GM18519 (cell line): ENCODE measurements at regions not wholly inside any gene's neighbourhood (a gene's known extent, or its start where the extent isn't known, plus 50 kb on each side); places are given as distances from the start of the nearest gene placed in this dataset.
"Not testable (repeated sequence)": the region's sequence is repeated elsewhere in the genome, so short reads cannot be mapped to it uniquely, and the experiment has no call there.

Source experiments
- ATAC-seq: cut with Tn5 transposase; IDR thresholded peaks from one replicate; pipeline ENCODE4 v1.9.1; 2021; ENCODE audit warnings: mild to moderate bottlenecking, moderate library complexity; ENCODE audit not compliant: unreplicated experiment, low FRiP score

DNA sequence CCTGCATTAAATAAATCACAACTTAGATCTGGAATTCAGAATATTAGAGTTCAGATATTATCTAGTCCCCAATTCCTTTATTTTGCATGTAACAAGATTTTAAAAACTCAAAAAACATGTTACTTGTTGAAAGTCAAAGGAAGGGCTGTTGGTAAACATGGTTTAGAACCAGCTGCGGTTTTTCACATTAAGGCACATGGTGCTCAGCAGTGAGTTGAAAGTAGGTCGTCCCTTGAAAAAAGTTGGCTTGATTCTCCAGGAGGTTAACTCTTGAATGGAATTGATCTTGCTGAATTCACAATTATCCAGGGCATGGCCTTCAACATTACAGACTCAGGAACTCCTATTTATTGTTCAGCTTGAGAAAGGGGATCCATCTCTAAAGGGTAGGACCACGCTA is 277.1 kb upstream of the DUSP10 start:
- ATAC-seq = no peak

DNA sequence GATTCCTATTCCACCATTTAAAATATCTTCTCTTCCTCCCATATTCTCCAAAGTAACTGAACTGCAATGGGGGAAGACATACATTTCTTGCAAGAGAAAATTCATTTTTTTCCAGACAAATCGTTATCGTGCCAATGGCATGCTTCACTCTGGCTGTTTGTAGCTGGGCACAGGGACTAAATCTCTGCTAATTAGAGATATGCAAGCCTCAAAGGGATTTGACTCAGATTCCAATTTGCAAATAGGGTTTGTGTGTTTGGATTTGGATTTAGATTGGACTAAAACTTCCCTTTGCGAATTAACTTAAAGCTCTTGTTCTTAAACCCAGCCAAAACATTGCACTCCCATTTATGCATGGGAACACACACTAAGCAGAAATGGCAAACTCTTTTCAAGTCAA is 276.2 kb upstream of the DUSP10 start:
- no peak for ATAC-seq

DNA sequence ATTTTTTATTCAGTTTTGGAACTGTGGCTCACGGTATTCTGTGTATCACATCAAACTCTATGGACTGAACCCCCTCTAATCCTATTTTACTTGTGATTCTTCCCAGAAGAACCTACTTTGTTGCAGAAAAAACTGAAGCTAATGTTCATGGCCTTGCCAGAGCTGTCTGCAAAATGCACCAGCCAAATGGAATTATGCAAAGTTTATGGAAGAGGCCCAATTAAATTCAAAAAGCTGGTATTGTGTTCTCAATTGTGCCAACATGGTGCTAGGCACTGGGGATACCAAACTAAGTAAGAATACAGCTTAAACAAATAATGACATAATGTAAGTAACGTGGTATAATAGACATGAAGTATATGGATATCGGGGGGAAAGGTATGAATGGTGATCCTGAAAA is 273.8 kb upstream of the DUSP10 start:
- ATAC-seq = no peak

DNA sequence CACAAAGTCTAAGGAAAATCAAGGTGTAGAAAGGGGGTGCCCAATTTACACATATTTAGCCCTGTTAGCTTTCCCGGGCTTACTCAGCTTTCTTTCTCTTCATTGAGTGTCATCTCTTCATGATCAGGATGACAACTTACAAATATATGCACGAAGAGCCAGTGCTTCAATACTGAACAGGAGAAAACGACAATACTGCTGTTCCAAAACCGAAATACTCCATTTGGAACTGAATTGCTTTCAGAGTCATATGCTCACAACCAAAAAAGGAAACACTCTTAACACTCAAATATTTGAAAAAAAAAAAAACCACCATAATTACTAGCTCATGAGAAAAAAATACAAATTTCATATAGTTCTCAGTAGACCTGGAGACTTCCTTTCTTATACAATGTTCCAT is 272.1 kb upstream of the DUSP10 start:
- no peak for ATAC-seq

DNA sequence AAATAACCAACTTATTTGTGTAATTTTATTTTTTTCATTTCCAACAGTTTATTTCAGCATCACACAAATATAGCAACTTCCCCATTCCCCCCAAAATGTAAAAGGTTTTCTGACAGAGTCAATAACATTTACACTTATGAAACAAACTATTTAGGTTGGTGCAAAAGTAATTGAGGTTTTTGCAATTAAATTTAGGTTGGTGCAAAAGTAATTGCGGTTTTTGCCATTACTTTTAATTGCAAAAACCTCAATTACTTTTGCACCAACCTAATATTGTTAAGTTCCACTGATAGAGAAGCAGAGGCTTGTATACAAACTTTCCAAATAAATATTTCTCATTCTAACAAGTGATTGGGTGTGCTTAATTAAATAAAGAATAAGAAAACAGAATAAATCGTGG is 270.9 kb upstream of the DUSP10 start:
- ATAC-seq = no peak

DNA sequence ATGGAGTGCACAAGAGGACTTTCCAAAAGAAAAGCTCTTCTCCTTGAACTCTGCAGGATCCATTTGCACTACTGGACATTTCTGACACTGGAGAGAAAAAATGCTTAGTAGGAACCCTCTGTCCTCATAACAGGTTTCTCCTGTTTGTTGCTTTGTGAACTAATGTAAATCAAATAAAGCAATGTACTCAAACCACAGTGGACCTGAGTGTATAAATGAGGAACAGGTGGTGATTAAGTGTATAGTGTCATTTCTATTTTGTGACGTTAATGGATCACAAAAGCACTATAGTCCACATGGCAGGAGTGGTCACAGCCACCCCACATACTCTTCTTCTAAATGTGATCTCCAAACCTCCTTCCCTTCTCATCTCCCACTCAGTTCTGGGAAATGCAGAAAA is 268.4 kb upstream of the DUSP10 start:
- ATAC-seq = no peak

DNA sequence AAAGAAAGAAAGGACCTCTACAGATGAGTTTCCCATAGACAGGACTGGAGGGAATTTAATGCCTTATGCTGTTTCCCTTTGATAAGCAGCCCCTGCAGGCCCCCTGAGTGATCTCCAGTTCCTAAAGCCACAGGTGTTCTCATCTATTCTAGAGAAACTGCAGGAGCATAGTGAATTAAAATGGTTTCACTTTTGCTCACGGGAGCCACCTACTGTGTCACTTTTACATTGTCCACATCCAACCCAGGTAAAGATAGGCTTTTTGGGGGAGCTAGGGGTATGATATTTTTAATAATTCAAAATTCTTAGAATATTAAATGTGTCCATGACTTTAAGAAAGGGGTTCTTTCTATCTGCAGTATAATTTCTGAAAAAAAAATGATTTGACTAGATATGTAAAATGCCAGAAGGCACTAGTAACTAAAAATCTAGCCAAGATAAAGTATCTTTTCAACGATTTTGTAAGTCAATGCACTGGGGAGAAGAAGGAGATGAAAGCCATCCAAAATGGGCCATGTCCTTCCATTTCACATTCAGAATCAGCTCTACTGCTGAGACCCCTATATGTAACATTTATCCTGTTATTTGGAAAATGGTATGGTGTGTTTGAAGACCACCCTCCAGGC is 267.3 kb upstream of the DUSP10 start:
- ATAC-seq = peak; percentile 67

DNA sequence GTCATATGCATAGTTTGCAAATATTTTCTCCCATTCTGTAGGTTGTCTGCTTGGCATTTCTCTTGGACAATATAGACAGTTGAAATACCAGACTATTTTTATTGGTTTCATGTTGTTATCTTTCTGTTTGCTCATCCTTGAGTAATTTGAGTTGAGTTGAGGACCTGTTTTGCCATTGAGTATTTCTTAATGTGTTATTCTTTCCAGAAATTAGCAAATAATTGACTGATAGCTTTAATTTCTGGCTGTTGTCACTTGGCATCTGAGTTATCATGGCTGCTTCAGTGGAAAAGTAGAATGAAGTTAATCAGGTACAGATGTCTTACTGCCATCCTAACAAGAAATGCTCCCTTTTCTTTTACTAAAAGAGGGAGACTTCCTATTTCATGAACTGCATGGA is 264.8 kb upstream of the DUSP10 start:
- ATAC-seq = no peak

DNA sequence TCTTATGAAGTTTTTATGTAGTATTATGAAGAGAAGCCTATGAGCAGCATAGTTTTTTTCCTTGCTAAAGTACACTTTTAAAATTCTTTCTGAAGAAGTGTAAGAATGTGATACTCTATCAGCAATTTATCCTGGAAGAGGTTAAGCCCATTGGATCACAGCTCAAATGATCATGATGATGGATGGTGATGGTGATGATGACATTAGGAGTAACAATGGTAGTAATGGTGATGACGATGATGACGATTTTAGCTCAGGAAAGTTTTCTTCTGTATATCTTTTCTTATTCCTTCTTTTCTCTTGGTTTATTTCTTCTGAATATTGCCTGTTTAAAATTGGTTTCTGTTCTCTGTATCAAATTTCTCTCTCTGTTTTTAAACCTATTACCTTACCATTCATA is 262.9 kb upstream of the DUSP10 start:
- ATAC-seq = no peak

DNA sequence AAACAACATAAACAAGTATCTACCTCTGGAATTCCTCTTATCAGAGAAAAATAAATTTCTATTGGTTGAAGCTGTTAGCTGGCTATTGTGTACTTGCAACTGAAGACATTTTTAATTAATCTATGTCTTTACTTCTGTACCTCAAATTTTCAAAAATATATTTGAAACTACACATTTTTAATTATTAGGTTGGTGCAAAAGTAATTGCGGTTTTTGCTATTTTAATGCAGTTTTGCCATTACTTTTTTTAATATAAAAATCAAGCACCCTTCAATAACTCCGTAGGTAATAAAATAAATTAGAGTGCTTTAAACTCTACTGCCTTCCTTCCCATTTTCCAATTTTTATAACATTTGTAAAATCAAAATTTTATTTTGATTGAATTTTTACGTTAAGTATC is 262.1 kb upstream of the DUSP10 start:
- no peak for ATAC-seq

DNA sequence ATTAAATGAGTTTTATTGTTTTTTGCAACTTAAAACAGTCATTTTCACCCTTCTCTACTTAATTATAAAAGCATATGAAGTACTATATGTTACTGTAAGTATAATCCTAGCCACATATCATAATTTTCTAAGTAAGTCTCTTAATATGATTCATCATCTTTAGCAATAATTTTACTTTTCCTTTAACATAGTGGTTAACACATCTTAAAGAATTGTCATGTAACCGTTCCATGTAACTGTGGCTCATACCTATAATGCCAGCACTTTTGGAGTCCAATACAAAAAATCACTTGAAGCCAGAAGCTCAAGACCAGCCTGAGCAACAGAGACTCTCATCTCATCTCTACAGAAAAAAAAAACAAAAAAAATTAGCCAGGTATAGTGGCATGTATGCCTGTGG is 260.6 kb upstream of the DUSP10 start:
- no peak for ATAC-seq

DNA sequence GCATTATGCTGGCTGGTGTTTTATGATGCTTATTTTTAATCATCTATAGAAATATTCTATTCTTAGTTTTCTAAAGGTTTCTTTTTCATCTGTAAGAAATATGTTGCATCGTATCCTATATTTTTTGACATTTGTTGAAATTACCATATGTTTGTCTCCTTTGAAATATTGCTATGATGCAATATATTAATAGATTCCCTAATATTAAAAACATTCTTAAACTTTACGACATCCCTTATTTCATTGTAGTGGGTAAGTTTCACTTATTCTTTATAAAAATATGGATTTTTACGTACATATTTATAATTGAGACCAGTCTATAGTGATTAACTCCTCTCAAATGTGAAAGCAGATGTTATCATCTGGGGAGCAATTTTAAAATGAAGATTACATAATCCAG is 258.2 kb upstream of the DUSP10 start:
- no peak for ATAC-seq

DNA sequence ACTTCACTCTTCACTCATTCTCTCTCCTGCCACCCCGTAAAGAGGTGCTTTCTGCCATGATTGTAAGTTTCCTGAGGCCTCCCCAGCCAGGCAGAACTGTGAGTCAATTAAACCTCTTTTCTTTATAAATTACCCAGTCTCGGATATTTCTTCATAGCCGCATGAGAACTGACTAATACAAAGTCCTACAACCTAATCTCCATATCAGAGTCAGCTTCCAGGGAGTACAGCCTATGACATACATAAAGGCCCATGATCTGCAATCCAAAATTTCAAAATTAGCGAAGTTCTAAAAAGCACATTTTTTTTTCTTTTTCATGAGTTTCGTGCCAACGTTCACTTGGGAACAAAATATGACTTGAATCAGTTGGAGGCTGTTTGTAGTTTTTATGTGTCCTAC is 256.9 kb upstream of the DUSP10 start:
- no peak for ATAC-seq

DNA sequence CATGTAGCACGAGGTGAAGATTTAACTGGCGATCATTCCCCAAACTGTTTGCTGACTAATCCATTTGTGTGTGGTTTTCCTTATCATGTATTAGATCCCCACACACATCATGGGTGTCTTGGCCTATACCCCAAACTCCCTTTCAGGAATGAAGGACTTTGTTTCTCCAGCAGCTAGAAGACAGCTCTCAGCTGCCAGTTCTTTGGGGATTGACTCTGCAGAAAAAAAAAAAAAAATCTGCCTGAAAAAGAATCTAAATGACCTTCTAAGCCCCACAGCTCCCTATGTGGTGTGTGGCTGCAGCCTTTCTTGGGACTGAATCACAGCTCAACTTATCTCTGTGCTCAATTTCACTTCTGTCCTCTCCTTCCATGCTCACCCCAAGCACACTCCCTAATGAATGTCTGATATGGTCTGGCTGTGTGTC is 256.3 kb upstream of the DUSP10 start:
- no peak for ATAC-seq

DNA sequence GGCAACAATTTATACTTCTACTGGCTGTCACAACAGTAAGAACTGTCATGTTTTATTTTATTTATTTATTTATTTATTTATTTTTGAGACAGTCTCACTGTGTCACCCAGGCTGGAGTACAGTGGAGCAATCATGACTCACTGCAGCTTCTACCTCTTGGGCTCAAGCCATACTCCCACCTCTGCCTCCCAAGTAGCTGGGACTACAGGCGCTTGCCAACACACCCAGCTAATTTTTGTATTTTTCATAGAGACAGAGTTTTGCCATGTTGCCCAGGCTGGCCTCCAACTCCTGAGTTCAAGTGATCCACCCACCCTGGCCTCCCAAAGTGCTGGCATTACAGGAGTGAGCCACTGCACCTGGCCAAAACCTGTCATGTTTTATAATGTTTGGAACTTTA is 255.1 kb upstream of the DUSP10 start:
- ATAC-seq = not testable (repeated sequence)

DNA sequence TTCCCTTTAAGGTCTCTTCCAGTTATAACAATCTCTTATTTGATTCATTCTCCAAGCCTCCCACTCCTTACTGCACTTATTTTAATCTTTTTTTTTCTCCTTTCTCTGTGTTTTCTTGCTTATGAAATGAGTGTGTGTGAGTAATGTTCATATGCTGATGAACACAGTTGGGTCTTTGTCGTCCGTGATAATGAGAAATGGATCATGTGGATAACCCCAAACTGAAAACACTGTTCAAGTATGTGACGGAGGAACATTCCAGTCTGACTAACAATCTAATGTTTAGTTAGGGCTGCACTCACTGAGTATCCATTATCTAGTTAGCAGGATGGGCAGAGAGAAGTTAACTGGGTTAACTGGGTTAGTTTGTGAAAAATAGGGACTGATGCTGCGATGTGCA is 253.1 kb upstream of the DUSP10 start:
- no peak for ATAC-seq

DNA sequence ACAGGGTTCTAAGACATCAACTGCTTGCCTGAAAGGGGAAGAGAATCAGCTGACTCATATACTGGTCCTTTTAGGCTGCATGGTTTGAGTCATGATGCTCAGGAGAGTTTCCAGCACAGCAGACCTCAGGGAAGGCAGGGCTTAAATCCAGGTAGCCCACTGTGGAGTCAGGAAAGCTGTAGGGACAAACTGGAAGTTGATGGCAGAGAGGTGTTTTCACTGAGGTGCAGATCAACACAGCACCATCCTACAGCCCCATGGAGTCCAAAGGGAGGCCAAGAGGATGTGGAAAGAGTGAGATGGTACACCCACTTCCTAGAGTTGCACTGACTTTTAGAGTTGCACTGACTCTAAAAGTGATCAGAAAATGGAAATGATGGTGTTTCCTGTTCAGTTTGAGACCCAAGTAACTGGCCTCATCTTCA is 252.4 kb upstream of the DUSP10 start:
- ATAC-seq = peak; percentile 61

DNA sequence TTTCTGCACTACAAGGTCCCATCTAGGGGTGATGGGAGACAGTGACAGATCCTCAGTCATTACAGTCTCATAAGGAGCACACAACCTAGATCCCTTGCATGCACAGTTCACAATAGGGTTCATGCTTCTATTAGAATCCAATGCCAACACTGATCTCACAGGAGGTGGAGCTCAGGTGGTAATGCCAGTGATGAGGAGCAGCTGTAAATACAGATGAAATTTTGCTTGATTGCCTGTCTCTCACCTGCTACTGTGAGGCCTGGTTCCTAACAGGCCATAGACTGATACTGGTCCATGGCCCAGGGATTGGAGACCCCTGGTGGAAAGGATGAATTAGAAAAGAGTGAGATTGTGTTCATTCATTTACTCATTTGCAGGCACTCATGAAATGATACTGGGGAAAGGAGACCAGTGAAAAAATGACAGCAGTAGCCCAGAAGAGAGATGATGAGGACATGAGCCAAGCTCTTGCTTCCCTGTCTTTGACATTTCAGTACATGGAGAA is 251.6 kb upstream of the DUSP10 start:
- ATAC-seq = no peak

DNA sequence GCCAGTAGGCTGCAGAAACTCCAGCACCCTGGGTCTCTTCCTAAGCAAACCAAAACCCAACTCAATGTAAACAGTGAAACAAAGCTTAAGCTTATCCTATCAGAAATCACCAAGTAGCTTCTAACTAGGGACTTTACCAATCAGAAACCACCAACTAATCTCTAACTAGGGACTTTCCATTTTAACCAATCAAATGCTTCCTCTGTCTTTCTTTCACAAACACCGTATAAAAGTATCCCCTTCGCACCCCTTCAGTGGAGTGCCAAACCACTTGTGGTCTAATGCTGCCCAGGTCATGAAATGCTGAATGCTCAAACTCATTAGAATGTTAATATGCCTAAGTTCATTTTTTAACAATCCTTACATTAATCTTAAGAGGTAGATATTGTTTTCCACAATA is 250.5 kb upstream of the DUSP10 start:
- ATAC-seq = no peak

DNA sequence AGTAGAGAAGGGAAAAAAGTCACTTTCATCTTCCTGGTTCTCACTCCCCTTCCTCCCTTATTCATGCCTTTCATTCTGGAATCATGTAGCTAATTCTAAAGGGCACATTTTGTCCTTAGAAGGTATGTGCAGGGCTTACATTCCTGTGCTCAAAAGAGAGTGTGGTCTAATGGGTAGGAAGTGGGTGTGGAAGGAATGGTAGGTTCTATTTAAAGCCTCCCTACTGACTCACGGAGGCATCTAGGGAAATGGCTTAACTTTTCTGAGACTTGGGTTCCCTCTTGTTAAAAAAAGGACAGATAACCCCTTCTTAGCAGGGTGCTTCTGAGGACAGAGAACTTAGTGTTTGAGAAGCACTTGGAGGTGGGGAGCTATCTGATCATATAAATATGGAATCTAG is 249.3 kb upstream of the DUSP10 start:
- ATAC-seq = no peak

DNA sequence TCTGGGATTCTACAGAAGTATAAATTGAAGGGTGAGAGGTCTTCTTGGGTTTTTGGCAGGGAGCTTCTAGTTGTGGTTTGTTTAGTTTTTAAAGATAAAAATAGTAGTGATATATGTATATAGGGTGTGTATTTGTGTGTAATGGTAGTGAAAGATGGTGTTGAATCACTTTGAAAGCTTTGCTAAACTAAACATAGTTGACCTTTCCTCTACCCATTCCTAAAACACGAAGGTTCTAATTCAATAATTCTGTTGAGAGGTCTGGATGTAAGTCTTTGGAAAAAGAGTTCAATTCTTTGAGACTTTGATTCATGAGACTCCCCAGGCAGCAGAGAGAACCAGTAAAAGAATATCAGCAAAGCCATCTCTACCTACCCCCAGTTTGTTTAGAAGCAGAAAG is 247.9 kb upstream of the DUSP10 start:
- ATAC-seq = no peak

DNA sequence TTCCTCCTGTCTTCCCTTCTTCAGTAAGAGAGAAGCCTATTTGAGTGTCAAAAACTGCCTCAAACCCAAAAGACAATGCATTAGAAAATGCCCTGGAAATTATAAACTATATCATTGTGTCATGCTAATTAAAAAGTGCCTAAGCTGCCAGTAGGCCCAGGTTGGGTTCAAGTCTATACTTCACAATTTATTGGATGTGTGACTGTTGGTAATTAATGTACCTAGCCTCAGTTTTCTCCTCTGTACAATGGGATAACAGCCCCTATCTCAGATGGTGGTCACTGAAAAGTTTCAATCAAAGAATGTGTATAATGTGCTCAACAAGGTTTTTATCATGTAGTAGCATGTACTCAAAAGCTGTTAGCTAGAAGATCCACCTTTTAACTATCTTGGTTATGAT is 246.9 kb upstream of the DUSP10 start:
- ATAC-seq = no peak
